ENCODE measurements at regions not wholly inside any gene's neighbourhood (a gene's known extent, or its start where the extent isn't known, plus 50 kb on each side); places are given as distances from the start of the nearest gene placed in this dataset.

DNA sequence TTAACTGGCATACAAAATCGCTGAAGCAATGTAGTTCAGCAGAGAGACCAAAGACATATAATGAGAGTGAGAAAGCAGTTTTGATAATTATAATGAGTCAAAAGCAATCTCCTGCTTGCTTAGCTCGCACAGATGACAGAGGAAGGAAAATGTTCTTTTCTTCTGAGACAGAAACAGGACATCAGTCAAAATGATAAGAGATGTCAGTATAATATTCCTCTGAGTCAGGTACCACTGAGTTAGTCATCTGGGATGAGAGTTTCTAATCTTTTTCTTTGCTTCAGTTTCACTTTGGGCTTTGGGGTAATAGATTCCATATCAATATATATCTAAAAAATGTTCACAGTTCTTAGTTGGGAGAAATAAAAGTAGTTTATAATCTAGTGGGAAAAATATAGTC lies 387.2 kb downstream of the PCDH7 start:
- no peak for DNase-seq (ENCODE audit: low read depth)

DNA sequence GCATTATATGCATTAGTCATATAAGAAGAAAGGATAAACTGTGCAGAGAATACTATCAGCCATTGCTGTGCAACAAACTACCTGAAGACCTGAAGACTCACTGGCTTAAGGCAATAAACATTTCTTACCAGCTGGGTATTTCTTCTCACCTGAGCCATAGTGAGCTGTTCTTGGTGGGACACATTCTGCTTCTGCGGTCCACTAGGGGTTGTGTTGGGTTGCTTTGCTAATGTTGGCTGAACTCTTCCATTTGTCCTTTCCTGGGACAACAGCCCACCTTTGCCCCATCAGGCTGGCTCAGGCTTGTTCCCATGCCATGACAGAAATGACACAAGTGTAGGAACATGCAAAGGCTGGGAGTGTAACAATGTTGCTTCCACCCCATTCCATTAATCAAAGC lies 388.6 kb downstream of the PCDH7 start:
- DNase-seq (ENCODE audit: low read depth), result no peak

DNA sequence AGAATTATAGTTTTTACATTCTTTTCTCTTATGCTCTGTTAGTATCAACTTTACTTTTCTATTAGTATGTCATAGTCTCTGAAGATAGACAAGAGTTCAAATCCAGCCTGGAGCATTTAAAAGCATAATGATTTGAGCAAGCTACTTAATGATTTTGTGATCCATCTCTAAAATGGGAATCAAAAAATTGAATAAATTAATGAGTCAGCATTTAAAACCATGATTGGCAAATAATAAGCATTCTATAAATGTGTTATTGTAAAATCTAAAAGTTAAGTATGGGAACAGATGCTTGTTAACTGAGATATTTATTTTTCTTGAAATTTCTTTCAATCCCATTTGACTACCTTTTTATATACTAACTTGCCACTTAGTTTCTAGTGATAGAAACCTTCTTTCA lies 391.6 kb downstream of the PCDH7 start:
- DNase-seq (ENCODE audit: low read depth), result no peak

DNA sequence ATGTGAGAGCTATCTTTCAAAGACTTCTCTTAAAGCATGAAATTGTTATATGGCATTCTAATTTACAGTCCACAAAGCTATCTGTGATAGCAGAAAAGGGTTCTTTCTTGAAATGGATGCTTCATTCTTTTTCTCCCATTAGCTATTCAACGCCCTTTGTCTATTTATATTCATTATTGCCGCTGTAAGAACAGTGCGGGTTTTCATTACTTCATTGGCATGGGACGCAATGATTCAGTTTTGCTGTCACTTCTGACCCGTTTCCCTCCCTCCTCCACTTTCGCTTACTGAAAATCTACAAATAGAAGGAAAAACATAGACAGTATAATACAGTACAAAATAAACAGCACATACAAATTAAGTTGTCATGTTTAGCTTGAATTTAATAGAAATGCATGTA lies 394.6 kb downstream of the PCDH7 start:
- DNase-seq (ENCODE audit: low read depth), result no peak

DNA sequence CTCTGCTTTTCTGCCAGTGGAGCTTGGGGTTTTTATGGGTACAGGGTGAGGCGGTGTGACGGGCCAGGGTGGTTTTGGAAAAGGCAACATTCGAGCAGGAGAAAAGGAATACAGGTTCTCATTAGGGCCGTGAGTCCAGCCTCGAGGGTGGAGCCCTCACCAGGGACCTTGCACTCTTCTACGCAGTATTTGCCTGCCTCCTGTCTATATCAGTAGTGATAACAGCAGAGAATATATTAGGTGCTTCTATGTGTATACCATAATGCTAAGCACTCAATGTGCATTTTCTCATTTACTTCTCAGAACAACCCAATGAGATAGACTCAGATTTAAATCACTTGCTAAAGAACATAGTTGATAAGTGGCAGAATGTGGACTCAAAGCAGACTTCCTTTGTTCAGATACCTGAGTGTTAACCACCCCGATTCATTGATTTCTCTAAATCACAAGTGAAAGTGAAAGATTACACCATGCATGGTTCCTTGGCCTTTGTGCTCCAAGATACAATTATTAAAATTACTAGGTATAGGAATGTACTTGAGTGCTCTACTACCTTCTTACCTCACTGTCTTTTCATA lies 403.9 kb downstream of the PCDH7 start:
- DNase-seq (ENCODE audit: low read depth), result no peak

DNA sequence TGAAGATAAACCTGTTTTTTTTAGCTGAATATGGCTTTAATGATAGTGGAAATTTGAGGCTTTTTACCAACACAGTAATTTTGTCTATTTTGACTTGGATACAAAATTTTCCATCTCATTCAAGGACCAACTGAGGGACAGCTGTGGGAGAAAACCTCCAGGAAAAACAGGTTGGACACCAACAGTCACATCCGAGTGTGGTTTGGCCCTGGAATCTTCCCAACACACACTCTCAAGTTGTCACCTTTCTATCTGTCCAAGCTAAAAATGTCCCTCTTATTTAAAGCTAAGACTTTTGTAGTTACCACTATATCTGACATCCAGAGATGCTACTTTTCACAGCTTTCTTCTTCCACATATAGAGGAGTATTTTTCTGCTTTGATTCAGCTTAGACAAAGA lies 404.9 kb downstream of the PCDH7 start:
- no peak for DNase-seq (ENCODE audit: low read depth)

DNA sequence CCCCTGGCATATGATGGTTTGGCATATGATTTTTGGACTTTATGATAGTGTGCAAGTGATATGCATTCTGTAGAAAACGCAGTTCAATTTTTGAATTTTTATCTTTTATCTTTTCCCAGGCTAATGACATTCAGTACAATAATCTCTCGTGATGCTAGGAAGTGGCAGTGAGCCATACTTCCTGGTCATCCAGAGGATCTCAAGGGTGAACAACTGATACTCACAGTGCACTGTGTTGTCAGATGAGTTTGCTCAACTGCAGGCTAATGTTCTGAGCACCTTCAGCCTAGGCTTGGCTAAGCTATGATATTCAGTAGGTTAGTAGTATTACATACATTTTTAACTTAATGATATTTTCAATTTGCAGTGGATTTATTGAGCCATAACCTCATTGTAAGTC lies 405.3 kb downstream of the PCDH7 start:
- no peak for DNase-seq (ENCODE audit: low read depth)

DNA sequence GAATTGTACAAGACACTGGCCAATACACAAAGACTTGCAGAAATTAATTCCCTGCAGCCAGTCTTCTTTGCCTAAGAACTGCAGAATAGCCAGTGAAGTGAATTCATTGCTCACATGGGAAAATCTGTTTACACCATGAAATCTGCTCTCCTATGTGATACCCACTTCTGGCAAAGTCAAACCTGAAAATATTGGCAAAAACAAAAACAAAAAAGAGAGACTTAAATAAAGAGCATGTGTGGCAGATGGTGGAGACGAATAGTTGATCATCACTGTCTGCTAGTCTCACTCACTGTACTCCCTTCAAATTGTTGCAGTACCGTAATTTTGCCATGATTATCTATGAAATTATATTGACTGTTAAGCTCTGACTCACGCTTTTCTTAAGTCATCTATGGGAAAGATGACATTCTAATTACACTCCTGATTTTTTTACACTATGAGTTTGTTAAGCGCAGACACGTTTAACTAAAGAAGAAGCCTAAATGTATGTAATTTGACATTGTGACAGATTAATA lies 406.8 kb downstream of the PCDH7 start:
- DNase-seq (ENCODE audit: low read depth), result no peak

DNA sequence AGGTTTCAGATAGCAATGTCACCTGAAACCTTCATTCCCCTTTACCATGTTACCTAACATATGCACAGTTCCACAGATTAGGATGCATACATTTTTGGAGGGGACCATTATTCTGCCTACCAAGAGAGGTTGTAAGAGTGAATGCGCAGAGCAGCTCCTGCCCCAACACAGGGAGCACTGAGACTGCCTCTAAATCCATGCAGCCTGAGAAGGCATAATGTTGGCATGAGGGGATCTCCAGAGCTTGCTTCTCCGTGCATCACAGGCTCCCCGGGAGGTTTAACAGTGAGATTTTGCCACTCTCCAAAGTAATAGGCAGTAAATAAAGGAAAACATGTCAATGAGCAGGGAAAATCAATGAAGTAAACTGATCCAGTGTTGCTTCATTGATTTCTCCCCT lies 410.8 kb downstream of the PCDH7 start:
- DNase-seq (ENCODE audit: low read depth), result no peak

DNA sequence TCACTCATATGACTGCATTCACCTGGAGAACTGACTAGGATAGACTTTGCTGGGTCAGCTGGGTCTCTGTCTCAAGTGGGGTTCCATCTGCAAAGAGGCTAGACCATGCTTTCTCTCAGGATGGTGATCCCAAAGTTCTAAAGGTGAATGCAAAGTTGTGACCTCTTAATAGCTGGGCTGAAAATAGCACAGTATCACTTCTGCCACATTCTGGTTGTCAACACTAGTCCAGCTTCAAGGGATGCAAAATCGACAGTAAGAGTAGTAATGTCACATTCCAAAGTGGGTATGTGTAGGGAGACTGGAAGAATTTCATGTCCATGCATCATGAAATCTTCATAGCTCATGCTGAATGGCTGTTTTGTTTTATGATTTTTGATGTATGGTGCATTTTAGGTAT lies 414.6 kb downstream of the PCDH7 start:
- DNase-seq (ENCODE audit: low read depth), result no peak

DNA sequence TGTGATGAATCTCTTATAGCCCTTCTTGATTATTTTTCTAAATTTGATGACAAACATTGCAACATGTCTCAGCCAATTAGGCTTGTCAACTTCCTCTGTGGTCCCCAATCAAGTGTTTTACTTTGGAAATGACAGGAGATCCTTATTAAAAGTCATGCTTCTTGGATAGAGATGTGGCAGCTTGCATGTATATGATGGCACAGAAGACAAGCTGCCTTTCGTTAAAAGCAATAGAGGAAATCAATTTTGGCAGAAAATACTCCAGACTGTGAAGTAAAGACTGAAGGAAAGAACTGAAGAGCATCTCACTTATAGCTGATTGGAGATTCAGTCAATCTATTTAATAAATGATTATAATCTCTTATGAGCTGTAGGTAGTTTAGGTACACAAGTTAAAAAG lies 419.6 kb downstream of the PCDH7 start:
- no peak for DNase-seq (ENCODE audit: low read depth)

DNA sequence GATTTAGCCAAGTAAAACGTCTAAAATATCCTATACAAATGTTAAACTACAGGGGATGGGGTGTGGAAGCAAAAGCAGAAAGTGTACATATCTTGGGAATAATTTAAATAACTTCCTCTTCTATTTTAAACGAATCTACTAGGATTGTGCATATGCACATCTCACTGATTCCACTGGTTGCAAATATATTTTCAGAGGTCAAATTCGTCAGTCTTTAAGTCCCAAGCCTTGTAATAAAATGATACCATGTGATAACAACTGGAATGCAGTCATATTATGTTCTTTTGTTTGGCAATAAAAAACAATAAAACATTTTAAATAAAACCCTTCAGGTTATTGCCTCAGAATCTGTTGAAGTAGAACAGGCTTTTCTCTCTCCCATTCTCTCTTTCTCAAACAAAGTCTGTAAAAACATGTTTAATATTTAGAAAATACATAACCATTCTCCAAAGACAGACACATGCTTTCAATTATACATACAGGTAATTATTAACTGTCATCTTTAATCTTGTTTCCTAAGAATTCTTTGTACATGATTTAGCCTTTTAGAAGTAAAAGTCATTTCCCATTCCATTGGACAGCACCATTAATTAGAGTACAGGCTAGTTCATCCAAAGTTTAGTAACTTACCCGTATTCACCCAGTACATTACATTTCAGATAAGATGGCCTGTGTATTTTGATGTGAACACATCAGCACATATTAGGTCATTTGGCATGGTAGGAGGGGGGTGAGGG lies 421.1 kb downstream of the PCDH7 start:
- no peak for DNase-seq (ENCODE audit: low read depth)

DNA sequence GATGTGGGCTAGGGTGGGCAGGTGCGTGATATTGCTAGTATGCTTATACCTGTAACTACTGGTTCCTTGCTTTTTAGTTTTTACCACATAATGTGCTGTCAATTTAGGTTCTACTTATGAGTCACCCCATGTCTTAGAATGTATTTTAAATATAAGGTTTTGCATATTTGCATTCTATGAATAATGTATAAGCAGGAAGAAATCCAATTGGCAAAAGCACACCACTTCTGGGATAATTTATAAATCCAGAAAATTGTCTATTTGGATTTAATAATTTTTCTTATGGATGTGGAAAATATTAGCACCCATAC lies 421.6 kb downstream of the PCDH7 start:
- DNase-seq (ENCODE audit: low read depth), result no peak

DNA sequence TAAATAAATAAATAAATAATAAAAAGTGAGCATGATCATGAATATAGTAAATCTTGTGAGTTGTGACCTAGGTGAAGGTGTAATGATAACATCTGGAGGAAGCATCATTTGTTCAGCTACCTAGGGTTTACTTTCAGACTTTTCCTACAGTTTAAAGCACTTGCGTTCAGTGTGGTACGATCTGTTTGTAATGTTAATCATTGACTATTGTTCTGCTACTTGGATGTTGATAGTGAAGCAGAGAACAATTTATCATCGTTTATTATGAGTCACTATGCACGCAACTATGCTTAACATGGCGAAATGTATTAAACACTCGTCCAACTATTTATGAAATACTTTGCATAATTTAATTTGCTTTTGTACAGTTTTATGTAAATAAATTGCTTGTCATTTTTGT lies 426.2 kb downstream of the PCDH7 start:
- no peak for DNase-seq (ENCODE audit: low read depth)

DNA sequence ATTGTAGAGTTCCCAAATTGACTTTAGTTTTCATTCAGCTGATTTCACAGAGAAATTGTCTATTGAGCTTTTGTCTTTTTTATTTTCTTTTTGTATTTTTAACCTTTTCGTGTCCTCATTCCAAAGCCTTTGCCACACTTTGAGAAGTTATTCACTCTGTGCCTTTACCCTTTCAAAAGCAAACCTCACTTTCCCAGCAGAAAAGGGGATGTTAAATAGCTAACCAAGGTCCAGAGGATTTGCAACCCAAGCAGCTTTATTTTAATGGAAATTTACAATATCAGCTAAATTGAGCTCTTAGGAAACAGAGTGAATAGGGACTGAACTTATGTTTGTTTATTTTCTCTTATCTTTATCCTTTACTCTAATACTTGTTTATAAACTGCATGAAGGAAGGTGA lies 428.8 kb downstream of the PCDH7 start:
- no peak for DNase-seq (ENCODE audit: low read depth)

DNA sequence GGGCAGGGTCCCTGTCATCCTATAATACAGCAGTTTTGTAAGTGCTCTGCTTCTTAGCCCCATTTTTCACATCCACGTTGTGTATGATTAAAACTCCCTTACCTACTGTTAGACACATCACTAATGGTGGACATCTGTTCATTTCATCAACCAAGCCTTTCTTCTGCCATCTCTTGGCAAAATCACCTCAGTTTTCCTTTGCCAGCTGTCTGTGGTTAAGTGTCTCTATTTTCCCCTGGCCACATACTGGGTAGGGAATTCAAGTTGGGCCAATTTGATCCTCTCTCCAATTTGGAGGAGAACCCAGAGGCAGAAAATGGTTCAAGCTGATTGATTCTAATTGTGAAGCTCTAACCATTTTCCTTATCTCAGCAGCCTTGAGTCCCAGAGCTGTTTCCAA lies 436.1 kb downstream of the PCDH7 start:
- DNase-seq (ENCODE audit: low read depth), result no peak

DNA sequence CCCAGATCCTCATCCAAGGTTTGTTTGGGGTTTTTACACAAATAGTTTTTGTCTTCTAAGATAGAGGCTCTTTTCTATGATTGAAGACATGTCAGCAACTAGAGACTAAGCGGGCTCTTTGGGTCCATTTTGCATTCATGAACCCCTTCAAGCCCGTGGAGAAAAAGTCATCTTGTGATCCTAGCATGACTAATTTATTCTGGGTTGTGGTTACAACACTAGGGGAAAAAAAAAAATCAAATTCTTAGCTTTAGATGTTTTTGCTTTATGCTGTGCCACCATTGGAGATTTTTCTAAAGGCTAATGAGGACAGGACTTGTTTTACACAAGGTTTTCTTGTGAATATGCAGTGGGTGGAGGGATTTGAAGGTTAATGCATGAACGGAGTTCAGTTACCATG lies 440.0 kb downstream of the PCDH7 start:
- DNase-seq (ENCODE audit: low read depth), result no peak

DNA sequence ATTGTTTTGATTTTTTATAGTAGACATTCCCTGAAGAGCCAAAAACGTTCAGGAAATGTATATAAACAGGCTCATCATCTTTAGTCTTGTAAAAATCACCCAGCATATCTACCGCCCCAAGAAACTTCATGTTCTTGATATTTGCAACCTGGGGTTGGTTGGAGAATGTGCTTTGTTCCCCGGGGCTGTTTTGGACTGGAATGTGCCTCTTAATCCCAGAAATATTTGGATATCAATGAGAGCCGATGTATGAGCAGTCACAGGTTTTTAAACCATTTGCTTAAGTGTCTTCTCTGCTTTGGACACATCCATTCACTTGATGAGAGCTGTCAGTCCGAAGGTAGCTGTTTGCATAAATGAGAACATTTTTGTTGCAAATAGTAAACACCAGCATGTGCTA lies 449.7 kb downstream of the PCDH7 start:
- DNase-seq (ENCODE audit: low read depth), result no peak

DNA sequence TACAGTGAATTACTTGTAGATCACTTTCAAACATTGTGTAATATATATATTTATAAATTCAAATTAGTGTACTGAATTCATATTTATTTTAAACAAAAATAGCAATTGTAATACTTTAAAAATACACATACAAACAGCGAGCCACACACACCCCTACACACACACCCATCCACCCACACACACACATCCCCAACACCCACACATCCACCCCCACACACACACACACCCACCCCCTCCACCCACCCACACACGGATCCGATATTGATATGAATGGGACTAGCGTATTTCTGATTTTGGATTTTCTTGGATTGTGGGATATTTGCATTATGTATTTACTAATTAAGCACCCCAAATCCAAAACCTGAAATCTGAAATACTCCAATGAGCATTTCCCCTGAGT lies 451.2 kb downstream of the PCDH7 start:
- DNase-seq (ENCODE audit: low read depth), result no peak

DNA sequence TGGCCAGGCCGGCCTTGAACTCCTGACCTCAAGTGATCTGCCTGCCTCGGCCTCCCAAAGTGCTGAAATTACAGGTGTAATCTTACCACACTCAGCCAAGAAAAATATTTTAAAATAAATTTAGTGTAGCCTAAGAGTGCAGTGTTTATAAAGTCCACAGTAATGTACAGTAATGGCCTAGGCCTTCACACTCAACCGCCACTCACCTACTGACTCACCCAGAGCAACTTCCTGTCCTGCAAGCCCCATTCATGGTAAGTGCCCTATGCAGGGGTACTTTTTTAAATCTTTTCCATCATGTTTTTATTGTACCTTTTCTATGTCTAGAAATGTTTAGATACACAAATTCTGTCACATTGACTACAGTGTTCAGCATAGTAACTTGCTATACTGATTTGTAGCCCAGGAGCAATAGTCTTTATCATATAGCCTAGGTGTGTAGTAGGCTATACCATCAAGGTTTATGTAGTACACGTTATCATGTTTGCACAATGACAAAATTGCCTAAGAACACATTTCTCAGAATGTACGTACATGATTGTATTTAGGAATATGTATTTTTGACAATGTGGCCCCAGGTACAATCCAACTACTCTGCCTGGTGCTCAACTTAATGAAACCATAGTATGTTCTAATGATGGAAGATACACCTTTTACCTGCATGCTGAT lies 455.2 kb downstream of the PCDH7 start:
- DNase-seq (ENCODE audit: low read depth), result no peak

DNA sequence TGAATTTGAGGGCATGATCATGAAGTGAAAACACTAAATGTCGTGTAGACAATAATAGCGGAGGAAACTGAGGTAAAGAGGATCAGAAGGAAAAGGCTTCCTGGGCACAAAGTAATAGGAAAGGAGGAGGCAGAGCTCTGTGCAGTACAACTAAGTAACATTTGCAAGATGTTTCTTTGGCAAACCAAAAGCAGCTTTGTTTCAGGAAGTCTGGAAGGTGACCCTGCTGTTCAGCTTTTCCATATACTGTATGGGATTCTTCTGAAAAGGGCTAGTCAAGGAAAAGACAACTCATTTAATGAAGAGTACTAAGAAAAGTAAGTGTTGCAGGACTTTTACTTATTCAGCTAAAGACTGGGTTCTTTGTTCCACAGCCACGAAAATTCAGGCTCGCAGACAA lies 463.1 kb downstream of the PCDH7 start:
- no peak for DNase-seq (ENCODE audit: low read depth)

DNA sequence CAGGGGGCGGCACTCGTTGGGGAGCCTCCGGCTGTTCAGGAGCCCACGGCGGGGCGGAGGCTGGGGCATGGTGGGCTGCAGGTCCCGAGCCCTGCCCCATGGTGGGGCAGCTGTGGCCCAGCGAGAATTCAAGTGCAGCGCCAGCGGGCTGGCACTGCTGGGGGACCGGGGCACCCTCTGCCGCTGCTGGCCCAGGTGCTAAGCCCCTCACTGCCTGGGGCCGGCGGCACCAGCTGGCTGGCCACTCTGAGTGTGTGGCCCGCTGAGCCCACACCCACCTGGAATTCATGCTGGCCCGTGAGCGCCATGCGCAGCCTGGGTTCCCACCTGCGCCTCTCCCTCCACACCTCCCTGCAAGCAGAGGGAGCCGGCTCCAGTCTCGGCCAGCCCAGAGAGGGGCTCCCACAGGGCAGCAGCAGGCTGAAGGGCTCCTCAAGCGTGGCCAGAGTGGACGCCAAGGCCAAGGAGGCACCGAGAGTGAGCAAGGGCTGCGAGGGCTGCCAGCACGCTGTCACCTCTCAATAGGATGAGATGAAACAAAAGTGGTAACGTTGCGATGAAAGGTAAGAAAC lies 464.9 kb downstream of the PCDH7 start:
- no peak for DNase-seq (ENCODE audit: low read depth)

DNA sequence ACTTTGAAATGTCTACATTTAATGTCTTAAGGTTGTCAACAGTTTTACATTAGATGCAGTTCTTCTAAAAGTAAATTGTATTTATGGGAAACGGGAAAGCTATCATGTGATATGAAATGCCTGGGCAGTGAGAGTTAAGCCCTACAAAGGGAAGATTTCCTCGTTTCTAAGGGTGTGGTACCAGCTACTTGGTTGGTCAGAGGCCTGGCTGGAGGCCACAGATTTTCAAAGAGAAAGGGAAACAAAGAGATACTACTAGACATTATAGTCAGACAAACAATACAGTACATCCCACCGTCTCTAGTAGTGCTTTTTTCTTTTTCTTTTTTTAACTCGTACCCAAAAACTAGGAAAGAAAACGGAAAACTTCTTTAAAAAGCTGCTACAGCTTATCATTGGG lies 467.8 kb downstream of the PCDH7 start:
- no peak for DNase-seq (ENCODE audit: low read depth)

Data from HS-5 (cell line).